GM18858 (cell line): ENCODE measurements at regions not wholly inside any gene's neighbourhood (a gene's known extent, or its start where the extent isn't known, plus 50 kb on each side); places are given as distances from the start of the nearest gene placed in this dataset.
"Not testable (repeated sequence)": the region's sequence is repeated elsewhere in the genome, so short reads cannot be mapped to it uniquely, and the experiment has no call there.

Experiments
- ATAC-seq: cut with Tn5 transposase; IDR thresholded peaks from one replicate; pipeline ENCODE4 v1.9.1; 2021; ENCODE audit not compliant: unreplicated experiment

DNA sequence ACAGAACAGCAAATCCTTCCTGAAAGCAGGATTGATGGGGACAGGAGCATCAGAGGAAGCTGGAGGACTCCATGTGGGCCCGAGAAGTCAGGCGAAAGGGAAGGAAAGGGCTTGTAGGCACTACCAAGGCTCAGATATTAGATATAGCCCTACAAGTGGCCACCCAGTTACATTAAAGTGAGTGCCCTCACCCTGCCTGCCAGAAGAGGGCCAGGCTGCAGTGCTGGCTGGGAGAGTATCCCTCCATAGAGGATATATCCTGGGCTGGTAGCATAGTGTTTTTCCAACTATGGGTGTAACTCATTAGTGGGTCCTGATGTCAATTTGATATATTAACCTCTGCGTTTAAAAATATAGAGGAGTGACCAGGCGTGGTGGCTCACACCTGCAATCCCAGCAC lies 285.2 kb downstream of the MYCN start:
- ATAC-seq: no peak

DNA sequence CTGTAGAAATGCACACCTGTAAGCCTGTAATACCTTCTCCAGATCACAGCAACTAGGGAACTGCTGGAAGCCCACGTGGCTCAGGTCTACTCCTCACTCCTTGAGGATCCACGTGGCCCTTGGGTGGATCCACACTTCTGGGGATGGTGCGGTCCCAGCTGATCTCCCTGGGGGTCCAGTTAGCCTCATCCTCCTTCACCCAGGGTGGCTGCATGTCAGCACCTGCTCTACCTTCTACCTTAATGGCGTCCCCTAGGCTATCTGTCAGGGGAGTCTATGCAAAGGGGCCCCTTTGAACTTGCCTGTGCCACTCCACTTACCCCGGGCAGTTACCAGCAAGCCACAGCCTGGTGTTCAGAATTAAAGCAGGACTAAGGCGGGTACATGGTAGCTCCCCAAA lies 284.7 kb downstream of the MYCN start:
- no peak for ATAC-seq

DNA sequence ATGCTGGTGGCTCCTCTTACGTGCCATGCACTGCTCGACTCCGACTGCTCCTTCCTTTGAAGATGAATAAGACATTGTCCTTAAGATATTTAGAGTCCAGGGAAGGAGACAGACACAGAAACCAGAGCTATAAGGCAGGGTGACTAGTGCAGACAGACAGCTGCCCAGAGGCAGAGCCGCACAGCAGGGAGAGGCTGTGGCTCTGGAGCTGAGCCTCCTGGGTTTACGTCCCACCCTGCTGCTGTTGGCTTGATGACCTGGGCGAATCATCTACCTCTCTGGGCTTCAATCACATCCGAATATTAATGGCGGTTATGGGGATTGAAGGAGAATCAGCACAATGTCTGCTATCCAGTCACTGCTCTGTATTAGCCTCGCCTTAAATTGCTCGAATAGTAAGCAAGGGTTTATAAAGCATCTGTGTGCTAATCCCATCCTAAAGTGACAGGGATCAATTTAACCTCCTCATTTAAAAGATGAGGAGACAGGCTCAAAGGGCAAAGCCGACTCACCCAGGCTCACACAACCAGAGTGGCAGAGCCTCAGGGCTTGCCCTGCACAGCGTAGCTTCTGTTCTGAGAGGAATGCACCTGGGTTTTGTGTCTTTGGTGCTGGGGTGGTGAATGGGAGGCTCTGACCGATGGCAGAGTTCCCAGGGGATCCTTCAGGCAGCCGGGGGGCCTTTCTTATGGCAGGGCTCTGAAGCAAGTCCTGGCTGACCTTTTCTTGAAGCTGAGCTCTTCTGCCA lies 284.1 kb downstream of the MYCN start:
- ATAC-seq: no peak

GRCh38 chr2:16223841-16224177 lies 283.5 kb downstream of the MYCN start:
- no peak for ATAC-seq

DNA sequence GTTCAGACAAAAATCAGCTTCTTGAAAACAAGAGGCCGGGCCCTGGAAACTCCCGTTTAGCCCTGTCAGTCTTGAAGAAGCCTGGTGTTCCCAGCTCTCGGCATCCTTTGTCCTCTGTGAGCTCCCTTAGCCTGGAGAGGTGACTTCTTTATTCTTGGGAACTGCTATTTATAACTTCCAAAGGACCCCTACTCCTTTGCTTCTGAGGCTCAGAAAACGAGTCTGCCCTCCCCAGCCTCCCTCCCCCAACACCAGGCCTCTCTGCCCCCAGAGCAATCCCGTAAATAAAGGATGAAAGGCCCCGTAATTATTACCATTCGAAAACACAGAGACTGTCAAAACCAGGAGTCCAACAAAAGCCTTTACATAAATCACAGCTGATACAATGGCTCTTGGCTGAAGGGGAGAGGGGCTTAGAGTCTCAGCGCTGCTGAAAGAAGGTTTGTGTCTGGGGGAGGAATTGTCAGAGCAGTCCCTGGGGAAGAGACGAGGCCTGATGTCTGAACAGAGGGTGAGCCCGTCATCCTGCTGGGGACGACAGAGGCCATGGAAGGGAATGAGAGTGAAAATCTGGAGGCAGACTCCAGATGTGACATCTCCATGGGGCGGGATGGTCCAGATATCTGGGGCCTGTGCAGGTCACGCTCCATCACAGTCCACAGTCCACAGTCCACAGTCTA lies 283.0 kb downstream of the MYCN start:
- no peak for ATAC-seq

DNA sequence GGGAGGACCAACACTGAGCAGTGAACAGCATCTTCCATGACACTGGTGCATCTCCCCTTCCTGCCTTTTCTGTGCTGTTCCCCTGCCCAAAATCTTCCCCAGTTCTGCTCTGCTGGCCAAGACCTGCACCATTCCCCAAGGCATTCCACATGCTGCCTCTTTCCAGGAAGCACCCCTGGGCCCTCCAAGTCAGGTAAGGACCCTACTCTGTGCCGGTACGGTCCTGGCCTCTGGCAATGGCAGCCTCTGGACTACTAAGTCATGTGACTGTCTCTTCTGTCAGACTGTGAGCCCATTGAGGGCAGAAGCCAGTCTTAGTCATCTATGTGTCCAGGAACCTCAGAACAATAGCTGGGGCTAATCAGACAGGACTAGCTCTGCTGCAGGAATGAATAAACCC lies 282.0 kb downstream of the MYCN start:
- ATAC-seq: no peak

DNA sequence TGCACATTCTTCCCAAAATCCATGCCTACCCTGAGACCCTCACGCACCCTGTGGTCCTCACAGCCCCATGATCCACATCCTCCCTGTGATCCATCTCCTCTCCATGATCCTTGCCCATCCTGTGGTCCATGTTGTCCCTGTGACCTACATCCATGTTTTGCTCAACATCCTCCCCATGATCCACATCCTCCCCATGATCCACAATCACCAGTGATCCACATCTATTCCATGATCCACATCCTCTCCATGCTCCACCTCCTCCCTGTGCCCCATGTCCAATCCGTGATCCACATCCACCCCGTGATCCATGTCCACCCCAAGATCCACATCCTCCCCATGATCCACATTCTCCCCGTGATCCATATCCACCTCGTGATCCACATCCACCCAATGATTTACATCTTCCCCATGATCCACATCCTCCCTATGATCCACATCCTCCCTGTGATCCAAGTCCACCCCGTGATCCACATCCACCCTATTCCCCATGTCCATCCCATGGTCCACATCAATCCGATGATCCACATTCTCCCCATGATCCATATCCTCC lies 281.2 kb downstream of the MYCN start:
- no peak for ATAC-seq

DNA sequence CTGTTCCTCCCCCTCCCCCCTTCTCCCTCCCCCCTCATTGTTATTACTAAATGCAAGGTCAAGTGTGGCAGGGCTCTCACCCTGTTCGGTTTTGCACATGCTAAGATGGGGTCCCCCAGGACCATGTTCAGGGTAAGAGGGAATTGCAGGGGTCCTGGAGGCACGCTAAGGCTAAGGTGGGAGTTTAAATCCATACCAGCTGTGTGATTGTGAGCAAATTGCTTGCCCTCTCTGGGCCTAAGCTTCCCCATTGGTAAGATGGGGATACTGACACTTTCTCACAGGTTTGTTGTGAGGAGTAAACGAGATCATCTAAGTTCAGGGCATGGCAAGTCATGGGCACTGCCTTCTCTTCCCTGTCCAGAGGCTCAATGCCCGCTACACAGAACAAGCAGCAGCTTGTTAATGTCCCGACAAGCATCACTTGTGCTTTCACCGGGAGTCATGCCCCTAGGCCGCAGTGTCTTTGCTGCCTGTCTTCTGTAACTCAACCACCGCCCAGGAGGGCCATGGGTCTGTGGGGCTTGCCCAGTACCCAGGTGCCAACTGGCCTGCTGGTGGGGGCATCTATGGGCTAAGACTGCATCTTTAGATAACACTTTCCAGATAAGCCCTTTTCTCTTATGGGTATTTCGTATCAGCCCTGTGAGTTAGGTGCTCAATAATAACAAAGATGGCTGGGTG lies 279.1 kb downstream of the MYCN start:
- no peak for ATAC-seq

DNA sequence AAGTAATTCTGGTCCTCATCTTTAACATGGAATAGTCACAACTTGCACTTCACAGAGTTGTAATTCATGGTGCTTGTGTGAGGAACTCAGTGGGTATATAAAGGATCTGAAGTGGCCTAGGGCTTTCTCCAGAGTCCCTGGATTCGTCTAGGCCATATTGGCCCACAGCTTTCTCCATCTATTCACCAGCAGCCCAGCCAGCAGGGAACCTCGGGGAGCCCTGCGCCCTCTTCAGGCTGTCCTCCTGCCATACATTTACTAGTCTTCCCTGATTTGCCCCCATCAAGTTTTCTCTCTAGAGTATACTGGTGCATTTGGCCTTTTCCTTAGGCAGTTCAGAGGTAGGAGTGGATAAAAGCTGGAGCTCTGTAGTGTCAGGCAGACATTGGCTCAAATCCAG lies 278.3 kb downstream of the MYCN start:
- ATAC-seq: no peak

DNA sequence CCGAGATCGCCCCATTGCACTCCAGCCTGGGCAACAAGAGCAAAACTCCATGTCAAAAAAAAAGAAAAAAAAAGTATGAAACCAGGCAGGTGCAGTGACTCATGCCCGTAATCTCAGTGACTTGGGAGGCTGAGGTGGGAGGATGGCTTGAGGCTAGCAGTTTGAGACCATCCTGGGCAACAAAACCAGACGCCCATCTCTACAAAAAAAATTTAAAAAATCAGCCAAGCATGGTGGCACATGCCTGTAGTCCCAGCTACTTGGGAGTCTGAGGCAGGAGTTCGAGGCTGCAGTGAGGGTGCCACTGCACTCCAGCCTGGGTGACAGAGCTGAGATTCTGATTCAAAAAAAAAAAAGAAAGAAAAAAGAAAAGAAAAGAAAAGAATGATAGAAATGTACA lies 277.8 kb downstream of the MYCN start:
- ATAC-seq: no peak

DNA sequence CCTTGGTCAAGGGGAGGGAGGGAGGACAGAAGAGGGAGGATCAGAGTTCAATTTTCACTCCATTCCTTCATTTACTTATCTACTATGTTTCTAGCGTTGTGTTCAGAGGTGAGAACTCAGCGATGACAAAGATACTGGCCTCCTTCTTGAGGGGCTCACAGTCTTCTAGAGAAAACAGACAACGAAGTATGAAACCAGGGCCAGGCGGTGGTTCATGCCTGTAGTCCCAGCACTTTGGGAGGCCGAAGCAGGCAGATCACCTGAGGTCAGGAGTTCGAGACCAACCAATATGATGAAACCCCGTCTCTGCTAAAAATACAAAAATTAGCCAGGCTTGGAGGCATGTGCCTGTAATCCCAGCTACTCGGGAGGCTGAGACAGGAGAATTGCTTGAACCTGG lies 277.4 kb downstream of the MYCN start:
- not testable (repeated sequence) for ATAC-seq

GRCh38 chr2:16217291-16217690 lies 276.9 kb downstream of the MYCN start:
- no peak for ATAC-seq

GRCh38 chr2:16216558-16216945 lies 276.2 kb downstream of the MYCN start:
- no peak for ATAC-seq

- no peak for ATAC-seq
Measured at GRCh38 chr2:16215902-16216557, 275.7 kb downstream of the MYCN start.

DNA sequence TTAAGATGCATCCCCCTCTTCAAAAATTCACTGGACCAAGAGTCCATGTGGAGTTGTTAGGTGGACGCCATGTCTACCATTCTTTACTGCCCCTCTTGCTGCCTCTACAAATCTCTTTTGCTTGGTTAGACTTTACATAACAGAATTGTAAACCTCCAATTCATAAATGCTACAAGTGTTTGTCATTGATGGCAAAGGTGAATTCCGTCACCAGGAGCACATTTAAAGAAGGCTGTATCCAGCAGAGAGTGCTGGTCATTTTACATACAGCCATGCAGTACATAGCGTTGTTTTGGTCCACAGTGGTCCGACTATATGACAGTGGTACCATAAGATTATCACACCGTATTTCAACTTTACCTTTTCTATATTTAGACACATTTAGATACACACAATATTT lies 274.5 kb downstream of the MYCN start:
- no peak for ATAC-seq

- no peak for ATAC-seq
Measured at GRCh38 chr2:16214391-16214790, 274.0 kb downstream of the MYCN start.

- ATAC-seq: no peak
Measured at GRCh38 chr2:16212321-16212720, 272.0 kb downstream of the MYCN start.

DNA sequence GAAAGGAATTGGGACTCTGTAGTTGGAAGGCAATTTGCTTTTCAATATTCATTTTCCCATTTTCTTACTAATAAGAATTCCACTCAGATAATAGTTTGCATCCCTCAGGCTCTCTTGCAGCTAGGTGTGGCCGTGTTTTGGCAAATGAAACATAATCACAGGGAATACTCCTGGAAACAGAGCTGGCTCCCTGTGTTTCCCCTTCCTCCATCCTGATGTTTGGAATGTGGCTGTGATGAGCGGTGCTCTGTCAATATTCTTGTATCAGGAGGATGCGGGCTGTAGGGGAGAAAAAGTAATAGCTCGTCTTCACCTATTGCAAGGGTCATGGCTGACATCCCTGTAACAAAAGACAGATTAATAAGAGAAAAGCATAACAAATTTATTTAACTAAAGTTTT lies 271.0 kb downstream of the MYCN start:
- no peak for ATAC-seq

DNA sequence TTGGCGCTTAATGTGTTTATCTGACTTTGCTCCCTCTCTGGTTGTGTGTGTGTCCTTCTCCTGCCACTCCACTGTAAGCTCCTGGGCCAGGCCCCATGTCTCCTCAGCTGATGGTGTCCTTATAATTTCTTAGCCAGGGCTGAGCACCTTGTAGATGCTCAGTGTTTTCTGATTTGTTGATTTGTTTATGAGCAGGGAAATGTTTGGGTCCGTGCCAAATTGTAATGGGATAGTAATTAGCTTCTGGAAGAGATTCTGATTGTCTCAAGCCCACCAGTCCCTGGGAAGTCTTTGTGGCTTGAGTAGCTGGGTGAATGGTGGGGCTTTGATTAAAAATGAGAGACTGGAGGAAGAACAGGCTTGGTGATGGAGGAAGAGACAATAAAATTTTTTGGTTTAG lies 270.5 kb downstream of the MYCN start:
- no peak for ATAC-seq

GRCh38 chr2:16209799-16210198 lies 269.4 kb downstream of the MYCN start:
- no peak for ATAC-seq

- no peak for ATAC-seq
Measured at GRCh38 chr2:16208921-16209320, 268.6 kb downstream of the MYCN start.
